Kidney epithelial cell (primary cell): ENCODE measurements at regions not wholly inside any gene's neighbourhood (a gene's known extent, or its start where the extent isn't known, plus 50 kb on each side); places are given as distances from the start of the nearest gene placed in this dataset.

Experiments
- DNase-seq: peaks from one replicate; pipeline ENCODE4 v3.0.0-alpha.2; 2010; ENCODE audit warnings: low read depth
- H3K27me3 ChIP-seq: 2 replicates; pipeline ENCODE4 v1.6.0; 2011; ENCODE audit warnings: low read length; ENCODE audit not compliant: control insufficient read depth, insufficient read depth
- H3K36me3 ChIP-seq: 2 replicates; pipeline ENCODE4 v1.5.1; 2011; ENCODE audit warnings: low read length; ENCODE audit not compliant: control insufficient read depth, insufficient read depth
- H3K4me3 ChIP-seq: 2 replicates; pipeline ENCODE4 v1.5.1; 2011; ENCODE audit warnings: low read depth, mild to moderate bottlenecking, control low read depth, low read length
- TF ChIP-seq, protein P1 (sequence below): IDR thresholded peaks from 2 replicates; pipeline ENCODE4 v1.5.1; 2011; ENCODE audit warnings: mild to moderate bottlenecking, moderate library complexity, low read length, control low read depth, inconsistent platforms; ENCODE audit not compliant: insufficient read depth, poor library complexity, severe bottlenecking

DNA sequence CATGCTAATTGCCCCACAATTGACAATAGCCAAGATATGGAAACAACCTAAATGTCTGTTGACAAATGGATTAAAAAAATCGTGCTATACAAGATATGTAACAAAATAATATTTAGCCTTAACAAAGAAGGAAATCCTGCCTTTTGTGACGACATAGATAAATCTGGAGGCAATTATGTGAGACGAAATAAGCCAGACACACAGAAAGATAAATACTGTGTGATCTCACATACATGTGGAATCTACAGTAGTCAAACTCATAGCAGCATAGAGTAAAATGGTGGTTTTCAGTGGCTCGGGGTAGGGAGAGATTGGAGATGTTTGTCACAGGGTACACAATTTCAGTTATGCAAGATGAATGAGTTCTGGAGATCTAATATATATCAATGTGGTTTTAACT lies 895.8 kb downstream of the SLITRK6 start:
- TF ChIP-seq, protein P1, sequence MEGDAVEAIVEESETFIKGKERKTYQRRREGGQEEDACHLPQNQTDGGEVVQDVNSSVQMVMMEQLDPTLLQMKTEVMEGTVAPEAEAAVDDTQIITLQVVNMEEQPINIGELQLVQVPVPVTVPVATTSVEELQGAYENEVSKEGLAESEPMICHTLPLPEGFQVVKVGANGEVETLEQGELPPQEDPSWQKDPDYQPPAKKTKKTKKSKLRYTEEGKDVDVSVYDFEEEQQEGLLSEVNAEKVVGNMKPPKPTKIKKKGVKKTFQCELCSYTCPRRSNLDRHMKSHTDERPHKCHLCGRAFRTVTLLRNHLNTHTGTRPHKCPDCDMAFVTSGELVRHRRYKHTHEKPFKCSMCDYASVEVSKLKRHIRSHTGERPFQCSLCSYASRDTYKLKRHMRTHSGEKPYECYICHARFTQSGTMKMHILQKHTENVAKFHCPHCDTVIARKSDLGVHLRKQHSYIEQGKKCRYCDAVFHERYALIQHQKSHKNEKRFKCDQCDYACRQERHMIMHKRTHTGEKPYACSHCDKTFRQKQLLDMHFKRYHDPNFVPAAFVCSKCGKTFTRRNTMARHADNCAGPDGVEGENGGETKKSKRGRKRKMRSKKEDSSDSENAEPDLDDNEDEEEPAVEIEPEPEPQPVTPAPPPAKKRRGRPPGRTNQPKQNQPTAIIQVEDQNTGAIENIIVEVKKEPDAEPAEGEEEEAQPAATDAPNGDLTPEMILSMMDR: no peak
- no peaks in the 10 kb centered on the region for H3K36me3 ChIP-seq
- H3K4me3 ChIP-seq: no peak overlapping the region
- H3K27me3 ChIP-seq: no peaks in the 10 kb centered on the region
- DNase-seq: no peak

- no peak overlapping the region for H3K4me3 ChIP-seq
- TF ChIP-seq, protein P1: no peak
- no peaks in the 10 kb centered on the region for H3K27me3 ChIP-seq
- DNase-seq: no peak
- H3K36me3 ChIP-seq: no peaks in the 10 kb centered on the region
These were observed 897.0 kb downstream of the SLITRK6 start for GRCh38 chr13:84902243-84902642.

DNA sequence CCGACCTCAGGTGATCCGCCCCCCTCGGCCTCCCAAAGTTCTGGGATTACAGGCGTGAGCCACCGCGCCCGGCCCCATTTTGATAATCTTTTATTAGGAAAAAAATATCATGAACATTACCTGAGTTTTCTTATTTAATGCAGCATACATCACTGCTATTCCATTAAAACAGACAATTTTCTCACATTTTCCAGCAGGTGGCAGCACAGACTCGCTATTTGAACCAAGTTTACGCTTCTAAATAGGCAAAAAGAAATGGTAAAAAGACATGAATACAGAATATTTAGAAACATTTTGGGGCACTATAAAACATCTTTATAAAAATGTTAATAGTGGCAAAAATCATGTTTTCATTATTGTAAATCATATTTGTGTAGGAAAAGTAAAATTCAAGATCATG lies 903.1 kb downstream of the SLITRK6 start:
- H3K36me3 ChIP-seq: no peaks in the 10 kb centered on the region
- no peaks in the 10 kb centered on the region for H3K27me3 ChIP-seq
- peak; percentile 26 for DNase-seq
- H3K4me3 ChIP-seq: no peak overlapping the region
- TF ChIP-seq, protein P1: peak; percentile 51

DNA sequence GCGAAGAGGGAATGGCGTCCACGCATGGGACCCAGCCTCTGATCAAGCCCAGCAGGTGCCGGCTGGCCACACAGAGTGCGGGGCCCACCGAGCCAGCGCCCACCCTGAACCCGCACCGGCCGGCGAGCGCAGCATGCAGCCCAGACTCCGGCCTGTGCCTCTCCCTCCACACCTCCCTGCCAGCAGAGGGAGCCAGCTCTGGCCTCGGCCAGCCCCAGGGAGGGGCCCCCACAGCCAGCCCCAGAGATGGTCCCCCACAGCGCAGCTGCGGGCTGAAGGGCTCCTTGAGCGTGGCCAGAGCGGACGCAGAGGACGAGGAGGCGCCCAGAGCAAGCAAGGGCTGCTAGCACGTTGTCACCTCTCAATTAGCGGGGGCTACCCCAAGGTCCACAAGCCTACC lies 904.5 kb downstream of the SLITRK6 start:
- no peak for DNase-seq
- TF ChIP-seq, protein P1: no peak
- no peaks in the 10 kb centered on the region for H3K27me3 ChIP-seq
- H3K4me3 ChIP-seq: no peak overlapping the region
- no peaks in the 10 kb centered on the region for H3K36me3 ChIP-seq

GRCh38 chr13:84885868-84886267 lies 913.4 kb downstream of the SLITRK6 start:
- Histone ChIP-seq H3K4me3 (no peak overlapping the region), H3K27me3 (no peaks in the 10 kb centered on the region), H3K36me3 (no peaks in the 10 kb centered on the region)
- no peak for DNase-seq
- TF ChIP-seq, protein P1: no peak

- TF ChIP-seq, protein P1: no peak
- no peaks in the 10 kb centered on the region for H3K36me3 ChIP-seq
- no peaks in the 10 kb centered on the region for H3K27me3 ChIP-seq
- no peak overlapping the region for H3K4me3 ChIP-seq
- no peak for DNase-seq
These were observed 925.3 kb downstream of the SLITRK6 start for GRCh38 chr13:84873951-84874350.
